Mesodermal cell (in vitro differentiated cells): ENCODE measurements at regions not wholly inside any gene's neighbourhood (a gene's known extent, or its start where the extent isn't known, plus 50 kb on each side); places are given as distances from the start of the nearest gene placed in this dataset.

Experiments
- H3K27ac ChIP-seq: 2 replicates; pipeline ENCODE4 v1.7.0; 2013; ENCODE audit warnings: mild to moderate bottlenecking, low read depth, low read length, moderate library complexity; ENCODE audit not compliant: severe bottlenecking
- H3K36me3 ChIP-seq: 2 replicates; pipeline ENCODE4 v1.7.1; 2013; ENCODE audit warnings: mild to moderate bottlenecking, low read length, moderate library complexity; ENCODE audit not compliant: control insufficient read depth, insufficient read depth
- H3K4me1 ChIP-seq: one replicate; pipeline ENCODE4 v1.7.1; 2013; ENCODE audit warnings: mild to moderate bottlenecking, low read length; ENCODE audit not compliant: insufficient read depth, control insufficient read depth, poor library complexity, severe bottlenecking
- H3K4me3 ChIP-seq: 2 replicates; pipeline ENCODE4 v1.7.0; 2013; ENCODE audit warnings: low read length, control low read depth, mild to moderate bottlenecking; ENCODE audit not compliant: insufficient read depth, poor library complexity, severe bottlenecking; ENCODE audit errors: extremely low read depth
- H3K9me3 ChIP-seq: 2 replicates; pipeline ENCODE4 v1.7.1; 2013; ENCODE audit warnings: mild to moderate bottlenecking, low read length, moderate library complexity; ENCODE audit not compliant: control insufficient read depth
- WGBS, 2 experiments: methylation state at CpG; one replicate each; pipeline ENCODE4 v1.1.5; 2013; ENCODE audit warnings: missing lambda C conversion rate in 2 of 2; ENCODE audit not compliant: insufficient coverage in 2 of 2; 5-methylcytosine and 5-hydroxymethylcytosine counted together

- 87 to 100% methylated on average over 4 to 6 of the region's 8 CpGs for WGBS, 2 experiments
- Histone ChIP-seq H3K4me3 (no peak overlapping the region), H3K36me3 (no peaks in the 10 kb centered on the region), H3K9me3 (no peaks in the 10 kb centered on the region), H3K4me1 (peaks cover 3% of the 10 kb centered on the region), H3K27ac (no peak overlapping the region)
Observed at GRCh38 chr11:91433284-91434010, 791.2 kb upstream of the FAT3 start.

- WGBS, 2 experiments = 81 to 88% methylated on average over 3 of the region's 3 CpGs
- H3K27ac ChIP-seq = no peak overlapping the region
Observed at GRCh38 chr11:91421641-91422040, 803.0 kb upstream of the FAT3 start.

DNA sequence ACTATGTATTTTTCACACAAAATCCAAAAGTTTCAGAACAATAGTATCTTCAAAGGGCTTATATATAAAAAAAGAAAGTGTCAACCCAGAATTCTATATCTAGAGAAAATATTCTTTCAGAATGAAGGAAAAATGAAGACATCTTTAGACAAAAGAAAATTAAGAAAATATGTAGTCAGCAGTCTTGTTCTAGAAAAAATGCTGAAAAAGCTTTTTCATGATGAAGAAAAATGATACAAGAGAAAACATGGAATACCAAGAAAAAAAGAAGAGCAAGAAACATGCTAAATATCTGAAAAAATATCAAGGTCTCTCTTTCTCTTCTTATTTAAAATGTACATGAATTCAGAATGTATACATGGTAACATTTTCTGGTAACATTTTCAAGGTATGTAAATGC, 816.8 kb upstream of the FAT3 start:
- no peaks in the 10 kb centered on the region for H3K36me3 ChIP-seq
- H3K4me1 ChIP-seq = no peaks in the 10 kb centered on the region
- no peak overlapping the region for H3K27ac ChIP-seq
- H3K9me3 ChIP-seq = no peaks in the 10 kb centered on the region
- no peak overlapping the region for H3K4me3 ChIP-seq

More at GRCh38 chr11:91421641-91422040, 803.0 kb upstream of the FAT3 start:
- Histone ChIP-seq H3K9me3 (no peaks in the 10 kb centered on the region), H3K36me3 (no peaks in the 10 kb centered on the region), H3K4me3 (no peak overlapping the region), H3K4me1 (no peaks in the 10 kb centered on the region)

GRCh38 chr11:91406009-91406408, 818.6 kb upstream of the FAT3 start:
- Histone ChIP-seq H3K4me3 (no peak overlapping the region), H3K27ac (no peak overlapping the region), H3K36me3 (no peaks in the 10 kb centered on the region), H3K9me3 (no peaks in the 10 kb centered on the region), H3K4me1 (no peaks in the 10 kb centered on the region)
- WGBS, 2 experiments = 95 to 100% methylated on average over 1 to 2 of the region's 2 CpGs

DNA sequence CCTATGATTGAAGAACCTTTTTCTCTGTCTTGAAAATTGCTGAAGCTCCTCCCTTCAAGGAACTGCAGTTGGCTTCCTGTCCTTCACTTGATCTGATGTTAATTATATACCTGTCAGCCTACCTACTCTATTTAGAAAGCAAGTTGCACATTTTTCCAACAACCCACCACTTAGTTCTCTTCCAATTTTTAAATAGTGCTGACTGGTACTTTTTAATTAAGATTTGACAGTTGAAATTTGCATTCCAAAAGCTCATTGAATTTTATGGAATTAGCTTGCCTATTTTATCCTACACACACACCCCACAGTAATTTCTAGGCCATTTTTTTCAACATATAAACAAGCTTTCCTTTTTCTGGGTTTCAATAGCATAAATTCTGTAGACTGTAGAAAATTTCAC, 820.3 kb upstream of the FAT3 start:
- Histone ChIP-seq H3K36me3 (no peaks in the 10 kb centered on the region), H3K27ac (no peak overlapping the region), H3K9me3 (no peaks in the 10 kb centered on the region), H3K4me1 (no peaks in the 10 kb centered on the region), H3K4me3 (no peak overlapping the region)

DNA sequence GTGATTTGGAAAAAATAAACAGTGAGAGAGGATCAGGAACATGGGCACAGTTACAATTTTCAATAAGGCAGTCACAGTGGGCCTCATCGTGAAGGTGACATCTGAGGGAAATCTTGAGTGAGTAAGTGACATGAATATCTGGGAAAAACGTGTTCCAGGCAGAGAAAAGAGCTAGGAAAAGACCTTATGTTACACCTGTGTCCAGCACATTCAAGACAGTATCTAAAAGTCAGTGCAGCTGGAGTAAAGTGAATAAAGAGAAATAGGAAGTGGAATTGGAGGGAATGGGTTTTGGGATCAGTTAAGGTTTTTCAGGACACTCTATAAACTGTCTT, 827.5 kb upstream of the FAT3 start:
- H3K27ac ChIP-seq = no peak overlapping the region
- H3K4me1 ChIP-seq = no peaks in the 10 kb centered on the region
- 83 to 100% methylated on average over 1 to 2 of the region's 2 CpGs for WGBS, 2 experiments
- no peak overlapping the region for H3K4me3 ChIP-seq
- H3K9me3 ChIP-seq = no peaks in the 10 kb centered on the region
- H3K36me3 ChIP-seq = no peaks in the 10 kb centered on the region

DNA sequence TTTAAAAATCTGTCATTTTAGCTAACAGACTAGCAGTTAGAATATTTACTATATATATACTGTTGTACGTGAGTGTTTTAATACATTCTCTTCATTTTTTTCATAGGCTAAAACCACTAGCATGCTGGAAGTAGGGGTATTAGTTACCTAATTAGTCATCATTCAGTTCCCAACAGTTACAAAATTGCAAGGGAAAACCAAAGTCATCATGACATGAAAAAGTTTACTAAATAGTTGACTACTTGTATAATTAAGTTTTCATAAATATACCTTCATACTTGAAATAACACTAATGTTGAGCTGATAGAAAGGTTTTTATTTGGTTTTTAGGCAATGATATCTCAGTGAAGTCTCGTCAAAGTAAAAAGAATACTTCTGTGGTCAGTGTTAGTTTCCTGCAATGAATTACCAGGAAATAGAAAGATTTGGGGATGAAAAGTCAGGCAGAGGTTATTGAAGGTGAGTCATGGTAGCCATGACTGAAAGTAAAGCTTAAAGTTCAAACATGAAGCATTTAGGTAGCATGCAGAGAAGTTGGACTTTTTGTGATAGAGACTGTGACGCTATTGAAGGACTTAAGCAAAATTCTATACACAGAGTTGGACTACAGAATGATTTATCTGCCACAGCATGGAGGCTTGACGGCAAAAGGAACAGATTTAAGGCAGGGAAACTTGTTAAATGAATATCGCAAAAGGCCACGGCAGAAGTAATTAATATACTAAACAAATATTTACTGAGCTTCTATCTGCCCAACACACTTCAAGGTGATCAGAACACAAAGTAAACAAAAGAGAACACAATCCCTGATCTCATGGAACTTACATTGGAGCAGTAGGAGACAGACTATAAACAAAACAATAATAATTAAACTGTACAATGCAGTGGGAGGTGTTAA, 828.1 kb upstream of the FAT3 start:
- Histone ChIP-seq H3K4me3 (no peak overlapping the region), H3K4me1 (no peaks in the 10 kb centered on the region), H3K9me3 (no peaks in the 10 kb centered on the region), H3K36me3 (no peaks in the 10 kb centered on the region), H3K27ac (no peak overlapping the region)
- 87 to 94% methylated on average over 2 to 5 of the region's 6 CpGs for WGBS, 2 experiments

DNA sequence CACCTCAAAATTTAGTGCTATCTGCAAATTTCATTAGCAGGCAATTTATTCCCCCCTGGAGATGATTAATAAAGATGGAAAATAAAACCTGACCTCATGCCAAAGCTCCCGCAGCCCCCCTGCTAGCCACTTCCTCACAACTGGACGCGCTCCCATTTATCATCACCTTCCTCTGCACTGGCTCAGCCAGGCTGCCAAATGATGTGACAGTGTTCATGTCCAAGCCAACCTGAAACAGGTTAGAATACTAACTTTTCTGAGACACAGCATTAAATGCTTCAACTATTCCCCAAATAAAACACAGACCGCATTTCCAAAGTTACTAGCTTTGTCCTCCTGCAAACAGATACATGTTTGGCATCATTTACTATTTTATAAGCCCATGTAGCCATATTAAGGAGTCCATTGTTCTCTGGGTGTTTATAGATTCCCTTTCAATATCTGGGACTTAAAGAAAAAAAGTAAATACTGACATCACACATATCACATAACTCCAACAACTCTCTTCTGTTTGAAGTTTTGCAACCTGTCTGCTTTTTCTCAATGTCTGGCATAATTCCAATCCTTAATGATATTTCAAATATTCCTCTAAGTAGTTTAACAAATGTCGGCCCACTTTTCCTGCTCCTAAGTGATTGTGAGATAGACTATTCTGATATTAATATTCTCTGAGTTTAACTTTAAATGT, 829.7 kb upstream of the FAT3 start:
- no peaks in the 10 kb centered on the region for H3K9me3 ChIP-seq
- H3K4me3 ChIP-seq = no peak overlapping the region
- H3K36me3 ChIP-seq = no peaks in the 10 kb centered on the region
- WGBS, 2 experiments = 80% methylated on average over 1 of the region's 5 CpGs; no CpG with 5 or more reads in 1 of the 2 experiments
- H3K27ac ChIP-seq = no peak overlapping the region
- no peaks in the 10 kb centered on the region for H3K4me1 ChIP-seq

DNA sequence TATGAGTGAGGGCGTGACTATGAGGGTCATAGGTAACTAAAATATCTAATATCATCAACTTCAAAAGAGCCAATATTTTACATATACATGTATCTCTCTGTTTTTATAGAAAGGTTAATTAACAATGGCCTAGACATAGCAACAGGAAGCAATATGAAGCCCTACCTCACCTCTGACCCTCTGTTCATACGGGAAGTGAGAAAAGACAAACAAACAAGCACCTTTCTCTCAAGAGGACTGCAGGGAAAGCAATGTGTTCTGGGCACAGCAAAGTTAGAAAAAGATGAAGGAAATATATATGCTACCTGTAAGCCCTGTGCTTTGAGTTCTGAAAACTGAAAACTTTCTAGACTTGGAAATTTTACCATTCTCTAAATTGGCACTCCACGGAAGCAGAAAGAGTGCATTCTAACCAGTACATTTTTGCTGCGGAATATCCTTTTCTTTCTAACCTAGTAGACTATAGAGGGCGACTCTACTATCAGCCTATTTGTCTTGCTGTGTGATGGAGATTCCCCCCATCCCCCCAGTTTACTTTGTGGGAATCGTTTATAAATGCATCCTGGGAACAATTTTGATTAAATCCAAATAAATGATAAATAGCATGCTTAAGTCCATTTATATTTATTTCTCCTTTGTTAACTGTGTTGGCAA, 830.4 kb upstream of the FAT3 start:
- Histone ChIP-seq H3K9me3 (no peaks in the 10 kb centered on the region), H3K4me3 (no peak overlapping the region), H3K4me1 (no peaks in the 10 kb centered on the region), H3K36me3 (no peaks in the 10 kb centered on the region), H3K27ac (no peak overlapping the region)
- 86% methylated on average over 1 of the region's 6 CpGs; no CpG with 5 or more reads in 1 of the 2 experiments for WGBS, 2 experiments

GRCh38 chr11:91382946-91383345, 841.7 kb upstream of the FAT3 start:
- no peaks in the 10 kb centered on the region for H3K4me1 ChIP-seq
- H3K27ac ChIP-seq = no peak overlapping the region
- no peaks in the 10 kb centered on the region for H3K9me3 ChIP-seq
- H3K4me3 ChIP-seq = no peak overlapping the region
- H3K36me3 ChIP-seq = no peaks in the 10 kb centered on the region
- WGBS, 2 experiments = 82% methylated on average over 2 of the region's 2 CpGs; no CpG with 5 or more reads in 1 of the 2 experiments
